NT2/D1 (cell line): ENCODE measurements at regions not wholly inside any gene's neighbourhood (a gene's known extent, or its start where the extent isn't known, plus 50 kb on each side); places are given as distances from the start of the nearest gene placed in this dataset.
"Not testable (repeated sequence)": the region's sequence is repeated elsewhere in the genome, so short reads cannot be mapped to it uniquely, and the experiment has no call there.

Experiments used
- YY1 ChIP-seq: IDR thresholded peaks from 2 replicates; pipeline ENCODE4 v1.6.1; 2011; ENCODE audit not compliant: insufficient read length, insufficient read depth
- ZNF274 ChIP-seq: IDR thresholded peaks from 2 replicates; pipeline ENCODE4 v1.6.1; 2011; ENCODE audit warnings: mild to moderate bottlenecking, low read depth, low read length

GRCh38 chr6:146987938-146988337 lies 216.3 kb upstream of the STXBP5 start:
- TF ChIP-seq YY1, ZNF274: not testable (repeated sequence)
